NCI-H1694 treated with DMSO at 0.1 percent for 48 hours (cell line): ENCODE measurements at regions not wholly inside any gene's neighbourhood (a gene's known extent, or its start where the extent isn't known, plus 50 kb on each side); places are given as distances from the start of the nearest gene placed in this dataset.

Source experiments
- DNase-seq: peaks from one replicate; lab custom pipeline; 2025; lab: John Stamatoyannopoulos, UW

DNA sequence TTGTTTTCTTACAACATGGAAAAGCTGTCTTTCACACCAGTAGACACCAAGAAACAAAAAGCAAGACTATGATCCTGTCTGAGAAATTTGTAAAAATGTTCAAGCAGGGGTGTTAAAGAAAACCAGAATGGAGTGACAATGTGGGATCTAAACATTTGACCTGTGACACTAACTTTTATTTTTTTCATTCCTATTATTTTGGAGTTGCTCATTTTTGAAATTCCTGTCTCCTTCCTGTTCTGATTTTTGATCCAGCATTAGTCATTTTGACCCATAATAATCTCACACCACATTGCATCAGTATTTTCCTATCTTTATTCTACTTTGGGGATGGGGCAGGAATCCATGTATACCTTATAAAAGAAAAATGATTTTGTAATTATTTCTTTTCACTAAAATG is 164.2 kb downstream of the DLEU7 start:
- no peak for DNase-seq

DNA sequence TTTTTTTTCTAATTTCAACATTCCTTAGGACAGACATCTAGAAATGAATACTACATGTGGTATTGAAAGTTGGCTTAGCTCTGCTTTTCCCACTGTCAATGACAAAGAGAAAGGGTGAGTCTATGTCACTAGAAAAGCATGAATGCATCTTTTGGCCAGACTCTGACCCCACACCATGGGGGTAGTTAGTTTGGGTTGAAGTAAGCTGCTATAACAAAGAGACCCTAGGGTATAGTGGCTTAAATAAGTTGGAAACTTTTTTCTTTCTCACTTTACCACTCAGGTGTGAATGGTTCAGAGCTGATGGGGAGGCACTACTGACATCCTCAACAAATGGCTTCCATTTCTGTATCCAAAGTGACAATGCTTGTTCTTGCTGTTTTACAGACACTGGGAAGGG is 161.5 kb downstream of the DLEU7 start:
- DNase-seq = no peak

DNA sequence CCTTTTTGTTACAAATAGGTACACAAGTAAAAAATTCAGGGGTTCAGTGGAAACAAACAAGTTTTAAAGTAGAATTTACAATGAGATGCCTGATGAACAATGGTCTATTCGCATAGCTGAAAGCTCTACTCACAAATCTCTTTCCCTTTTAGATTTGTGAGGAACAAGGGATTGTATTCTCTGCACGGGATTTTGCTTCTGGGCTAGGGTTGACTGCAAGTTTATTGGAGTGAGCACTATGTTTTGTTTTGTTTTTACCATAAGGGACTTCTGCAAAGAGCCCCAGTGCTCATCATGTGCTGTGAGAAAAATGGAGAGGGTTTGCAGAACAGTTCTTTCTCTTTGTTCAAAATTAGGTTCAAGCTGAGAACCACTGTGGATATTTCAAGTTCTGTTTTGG is 160.5 kb downstream of the DLEU7 start:
- no peak for DNase-seq

DNA sequence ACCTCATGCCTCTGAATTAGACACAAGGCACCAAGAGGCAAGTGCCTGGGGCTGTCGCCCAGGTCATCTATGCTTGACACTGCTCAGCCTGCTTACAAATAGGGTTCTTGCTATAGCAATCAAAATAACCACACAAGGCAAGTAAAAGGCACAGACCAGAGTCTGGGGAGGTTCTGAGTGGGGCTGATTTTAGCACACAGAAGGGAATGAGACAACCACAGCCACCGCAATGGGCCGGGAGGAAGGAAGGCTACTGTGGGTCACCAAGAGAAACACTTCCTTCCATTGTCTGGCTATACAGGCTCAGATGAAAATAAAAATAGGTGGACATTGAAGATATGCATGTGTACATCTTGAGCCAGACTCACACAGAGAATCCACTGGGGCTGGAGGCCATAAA is 159.1 kb downstream of the DLEU7 start:
- no peak for DNase-seq

DNA sequence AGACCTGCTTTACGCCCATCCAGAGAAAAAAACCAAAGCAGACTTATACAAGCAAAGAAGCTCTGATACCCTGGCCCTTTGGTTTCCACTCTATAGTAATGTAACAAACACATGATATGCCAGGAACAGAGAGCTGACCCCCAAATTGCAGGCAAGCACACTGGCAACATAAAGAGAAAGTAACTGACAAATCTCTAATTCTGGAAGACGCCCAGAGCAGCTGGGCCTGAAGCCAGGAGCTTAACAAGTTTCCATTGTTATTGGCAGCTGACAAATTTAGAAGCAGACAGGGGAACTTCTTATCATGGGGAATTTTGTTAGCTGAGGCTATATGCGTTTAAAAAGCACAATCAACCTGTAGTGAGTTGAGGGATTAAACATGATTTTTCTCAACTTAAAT is 158.0 kb downstream of the DLEU7 start:
- DNase-seq = peak; percentile 9

DNA sequence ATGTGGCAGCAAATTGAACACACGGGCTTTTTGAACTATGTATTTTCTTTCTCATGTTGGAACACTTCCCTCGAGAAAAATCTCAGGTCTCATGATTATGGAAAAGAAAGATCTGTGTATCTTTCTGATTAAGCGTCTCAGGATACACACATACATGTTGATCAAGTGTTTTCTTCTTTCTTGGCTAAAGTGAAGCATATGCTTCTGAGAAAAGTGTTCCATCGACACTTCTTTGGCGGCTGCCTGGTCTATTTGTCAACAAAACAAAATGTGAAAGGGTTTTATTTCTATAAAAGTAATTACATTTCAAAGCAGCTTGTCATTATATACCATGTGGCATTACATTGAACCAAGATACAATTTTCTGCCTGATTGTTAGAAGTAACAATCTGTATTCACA is 157.5 kb downstream of the DLEU7 start:
- no peak for DNase-seq

DNA sequence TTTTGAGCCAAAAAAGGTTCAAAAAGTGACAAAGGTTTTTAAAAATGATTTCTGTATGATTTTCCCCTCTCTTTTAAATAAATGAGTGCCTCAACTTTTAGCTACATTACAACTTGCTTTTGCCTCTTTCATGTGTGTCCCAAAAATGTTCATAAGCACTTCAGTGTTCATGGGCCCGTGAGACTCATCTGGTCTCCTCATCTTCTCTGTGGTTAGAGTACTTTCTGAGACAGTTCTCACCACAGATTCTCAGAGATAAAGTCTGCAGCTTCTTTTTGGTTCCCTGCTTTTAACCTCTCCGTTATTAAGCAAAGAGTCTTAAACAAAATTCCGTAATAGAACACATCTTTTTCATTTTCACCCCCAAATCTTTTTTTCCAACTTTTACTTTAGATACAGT is 156.9 kb downstream of the DLEU7 start:
- no peak for DNase-seq

DNA sequence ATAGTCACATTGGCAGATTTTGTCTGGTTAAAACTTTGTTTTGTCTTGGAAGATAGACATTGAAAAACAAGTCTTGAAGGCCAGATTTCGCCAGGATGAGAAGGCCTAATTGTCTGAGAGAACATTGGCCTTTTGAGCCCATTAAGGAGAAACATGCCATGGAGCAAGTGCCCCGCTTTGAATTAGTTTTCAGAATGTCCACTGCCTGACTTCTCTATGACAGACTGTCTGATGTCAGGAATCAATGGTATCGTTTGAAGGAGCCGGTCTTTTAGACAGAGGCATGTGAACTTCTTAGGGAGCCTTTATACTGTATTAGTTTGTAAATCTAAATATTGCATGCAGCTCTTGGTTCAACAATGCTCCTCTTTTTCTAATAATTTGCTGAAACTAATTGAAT is 155.9 kb downstream of the DLEU7 start:
- no peak for DNase-seq

DNA sequence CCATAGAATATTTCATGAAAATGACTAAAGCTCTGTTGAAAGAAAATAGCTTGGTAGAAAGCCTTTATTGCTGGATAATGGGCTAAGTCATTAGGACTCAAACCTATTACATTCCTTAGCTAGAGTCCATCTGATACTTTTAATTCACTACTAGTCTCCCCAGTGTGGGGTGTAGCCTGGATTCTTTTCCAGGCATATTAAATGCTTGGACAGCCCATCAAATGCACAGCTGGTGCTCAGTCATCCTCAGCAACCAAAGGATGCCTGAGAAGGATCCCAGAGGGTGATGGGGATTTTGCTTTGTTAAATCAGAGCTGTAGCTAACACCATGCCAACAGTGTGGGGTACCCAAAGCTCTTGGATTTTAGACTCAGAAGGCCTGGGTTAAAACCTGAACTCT is 153.5 kb downstream of the DLEU7 start:
- no peak for DNase-seq

DNA sequence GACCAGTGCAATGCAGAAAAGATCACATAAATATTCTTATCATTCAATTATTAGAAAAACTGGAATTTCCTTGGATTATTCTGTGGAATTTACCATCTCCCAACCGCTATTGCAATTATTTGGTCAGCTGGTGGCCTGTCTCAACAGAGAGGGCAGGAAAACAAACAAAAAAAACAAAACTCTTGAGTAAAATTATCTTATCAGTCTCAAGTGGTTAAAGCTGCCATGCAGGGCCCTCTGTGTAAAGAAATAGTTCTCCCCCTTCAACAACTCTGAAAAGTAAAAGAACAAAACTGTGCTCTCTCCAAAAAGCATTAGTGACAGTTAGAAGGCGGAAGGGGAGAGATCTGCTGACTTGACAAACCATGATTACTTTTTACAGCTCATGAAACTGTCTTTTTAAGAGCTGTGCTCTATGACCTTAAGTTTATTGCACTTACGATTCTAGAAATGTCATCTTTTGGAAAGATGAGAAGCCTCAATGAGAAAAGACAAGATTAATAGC is 152.3 kb downstream of the DLEU7 start:
- DNase-seq = no peak

DNA sequence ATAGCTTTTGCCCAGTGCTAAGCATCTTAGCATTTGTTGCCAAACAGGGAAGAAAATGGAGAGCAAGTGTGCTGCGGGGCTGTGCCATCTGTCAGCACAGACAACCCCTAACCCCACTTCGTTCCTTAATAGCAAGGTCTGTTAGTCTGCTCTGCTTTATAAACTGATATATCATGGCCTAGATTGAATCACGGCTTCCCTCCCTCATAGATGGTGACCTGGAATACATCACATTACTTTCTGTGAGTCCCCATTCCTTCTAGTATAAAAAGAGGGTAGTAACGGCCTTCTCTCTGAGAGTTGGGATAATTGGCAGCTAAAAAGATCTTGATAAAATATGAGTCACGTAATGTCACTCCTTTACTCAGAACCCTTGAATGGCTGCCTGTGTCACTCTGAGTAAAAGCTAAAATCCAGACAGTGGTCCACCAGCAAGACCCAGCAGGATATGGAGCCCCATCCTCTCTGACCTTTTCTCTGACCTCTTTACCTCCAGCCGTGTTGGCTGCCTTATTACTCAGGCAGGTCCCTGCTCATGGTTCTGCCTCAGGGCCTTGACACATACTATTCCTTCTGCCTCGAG is 151.7 kb downstream of the DLEU7 start:
- DNase-seq = peak; percentile 1

DNA sequence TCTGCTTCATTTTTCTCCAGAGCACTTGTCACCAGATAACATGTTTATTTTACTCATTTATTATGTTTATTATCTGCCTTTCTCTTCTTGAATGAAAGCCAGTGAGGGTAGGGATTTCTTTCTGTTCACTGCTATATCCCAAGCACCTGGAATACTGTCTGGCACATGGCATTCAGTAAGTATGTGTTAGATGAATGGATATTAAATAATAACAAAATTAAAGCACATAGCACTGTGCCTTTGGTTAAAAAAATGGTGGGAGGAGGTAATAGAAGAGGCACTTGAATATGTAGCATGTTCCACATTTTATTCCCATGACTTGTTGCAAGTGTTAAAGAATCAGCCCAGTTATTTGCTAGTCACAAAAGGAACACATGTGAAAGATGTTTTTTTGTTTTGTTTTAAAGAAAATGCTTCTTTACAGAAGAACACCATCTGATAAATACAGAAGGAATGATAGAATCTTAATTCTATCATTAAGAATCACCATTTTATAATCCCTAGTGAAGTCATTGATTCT is 151.0 kb downstream of the DLEU7 start:
- DNase-seq = no peak

DNA sequence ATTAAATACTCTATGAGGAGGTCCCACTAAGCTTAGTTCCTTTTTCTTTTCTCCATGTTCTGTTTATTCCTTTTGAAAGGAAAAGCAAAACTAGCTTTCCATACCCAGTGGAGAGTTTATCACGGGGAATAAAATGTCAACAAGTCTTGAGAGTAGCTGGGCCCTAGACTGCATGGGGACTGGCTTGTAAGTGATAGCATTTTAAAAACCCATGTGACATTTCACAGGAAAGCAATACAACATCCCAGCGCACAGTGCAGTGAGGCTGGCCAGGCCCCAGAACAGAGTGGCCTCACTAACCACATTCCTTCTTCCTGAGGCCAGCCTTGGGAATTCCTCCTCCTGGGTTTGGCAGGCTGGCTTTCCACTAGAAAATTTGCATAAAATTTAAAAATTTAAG is 149.8 kb downstream of the DLEU7 start:
- no peak for DNase-seq

DNA sequence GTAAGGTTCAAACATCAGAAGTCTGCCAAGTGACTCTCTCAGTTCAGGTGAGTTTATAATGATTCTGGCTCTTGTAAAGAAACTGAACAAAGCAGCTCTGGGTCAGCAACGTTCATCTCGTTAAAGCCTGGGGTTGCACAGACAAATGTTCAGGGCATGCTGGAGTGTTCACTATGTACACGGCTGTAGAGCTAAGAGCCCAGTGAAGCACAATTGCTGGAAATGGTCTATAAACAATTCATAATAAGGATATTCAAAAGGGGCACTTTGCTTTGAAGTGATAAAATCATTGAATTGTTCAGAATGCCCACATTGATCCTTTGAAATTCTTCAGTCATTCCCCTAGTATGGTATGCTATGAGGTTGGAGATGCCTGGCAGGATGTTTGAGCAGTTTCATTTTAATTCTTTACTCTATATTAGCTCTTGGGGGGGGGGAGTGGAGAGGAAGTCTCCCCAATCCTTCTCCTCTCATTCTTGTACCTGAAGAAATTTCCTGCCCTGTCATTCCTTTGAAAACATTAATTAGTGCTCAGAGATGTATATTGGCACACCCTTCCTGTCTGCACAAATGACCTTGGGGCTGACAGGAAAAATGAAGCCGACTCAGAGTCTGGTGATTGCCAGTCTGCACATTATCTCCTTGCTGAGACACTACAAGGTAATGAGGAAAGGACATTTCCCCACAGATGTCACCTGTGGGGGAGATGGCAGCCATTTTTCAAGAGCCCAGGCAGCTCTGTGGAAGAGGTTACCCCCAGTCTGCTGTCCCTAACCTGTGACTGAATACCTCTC is 145.5 kb downstream of the DLEU7 start:
- no peak for DNase-seq

DNA sequence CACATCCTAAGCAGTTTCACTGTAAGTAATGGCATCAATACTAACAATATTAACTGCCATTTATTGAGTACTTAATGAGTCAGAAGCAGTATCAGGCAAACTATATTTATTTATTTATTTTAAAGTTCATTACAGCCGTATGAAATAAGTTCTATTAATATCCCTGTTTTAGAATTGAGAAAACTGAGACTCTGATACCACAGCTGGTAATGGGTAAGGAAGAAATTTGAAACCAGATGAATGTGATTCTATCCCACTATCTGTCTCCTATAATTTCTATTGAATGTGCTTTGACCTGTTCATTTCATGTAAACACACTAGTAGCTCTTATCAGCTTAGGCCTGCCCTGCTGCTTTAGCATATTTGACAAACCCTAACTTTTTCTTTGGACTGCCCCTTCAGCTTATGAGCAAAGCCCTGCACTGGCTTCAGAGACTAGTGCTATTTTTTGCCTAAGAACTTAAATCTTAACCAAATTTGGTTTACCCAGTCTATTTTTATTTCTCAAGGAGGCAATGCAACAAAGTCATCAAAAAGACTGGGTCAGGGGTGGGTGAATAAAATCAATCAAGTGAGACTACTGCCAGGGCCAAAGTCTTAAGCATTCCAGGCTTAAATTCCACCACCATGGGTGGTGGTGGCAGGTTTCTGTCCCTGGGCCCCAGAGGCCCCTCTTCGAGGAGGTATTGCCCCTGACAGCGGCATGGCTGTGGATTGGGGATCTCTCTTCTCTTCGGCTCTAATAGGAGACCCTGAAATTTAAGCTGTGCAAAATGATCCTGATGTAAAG is 143.4 kb downstream of the DLEU7 start:
- no peak for DNase-seq

DNA sequence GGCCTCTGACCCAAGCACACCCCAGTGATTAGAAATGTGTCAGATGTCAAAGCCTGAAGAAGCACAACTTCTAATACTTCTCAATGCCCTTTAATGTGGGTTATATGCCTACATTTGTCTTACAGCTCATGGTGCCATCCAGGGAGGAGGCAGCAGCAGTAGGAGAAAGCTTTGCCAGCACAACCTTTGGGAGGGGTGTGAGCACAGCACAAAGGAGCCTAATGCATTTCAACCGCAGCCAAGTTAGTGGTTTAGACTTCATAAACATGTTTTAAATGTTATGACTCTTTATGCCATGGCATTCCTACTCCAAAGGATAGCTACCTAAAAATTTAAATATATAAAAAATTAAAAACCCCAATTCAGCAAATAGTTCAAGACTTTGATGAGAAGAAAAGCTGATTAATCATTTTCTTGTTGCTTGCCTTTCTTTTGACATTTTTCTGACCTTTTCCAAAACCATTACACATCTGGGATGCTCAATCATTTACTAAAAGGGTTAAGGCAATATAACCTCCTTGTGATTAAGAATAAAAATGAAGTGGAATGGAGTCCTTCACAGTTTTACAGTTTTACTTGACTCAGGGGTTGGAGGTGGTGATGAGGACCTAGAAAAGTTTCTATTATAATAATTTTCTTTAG is 142.7 kb downstream of the DLEU7 start:
- DNase-seq = no peak

DNA sequence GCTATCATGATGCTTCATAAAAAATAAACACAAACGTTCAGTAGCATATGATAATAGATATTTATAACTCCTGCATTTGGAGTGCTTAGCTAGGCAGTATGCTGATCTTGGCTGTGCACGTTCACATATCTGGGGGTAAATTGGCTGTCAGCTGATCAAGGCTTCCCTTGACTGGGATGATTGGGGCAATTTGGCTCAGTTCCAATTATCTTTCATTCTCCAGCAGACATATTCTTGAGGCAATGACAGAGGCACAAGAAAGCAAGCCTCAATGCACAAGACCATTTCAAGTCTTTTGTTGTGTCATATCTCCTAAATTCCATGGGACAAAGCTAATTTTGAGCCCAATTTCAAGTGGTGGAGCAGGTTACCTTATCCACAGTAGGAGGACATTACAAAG is 142.0 kb downstream of the DLEU7 start:
- DNase-seq = no peak

DNA sequence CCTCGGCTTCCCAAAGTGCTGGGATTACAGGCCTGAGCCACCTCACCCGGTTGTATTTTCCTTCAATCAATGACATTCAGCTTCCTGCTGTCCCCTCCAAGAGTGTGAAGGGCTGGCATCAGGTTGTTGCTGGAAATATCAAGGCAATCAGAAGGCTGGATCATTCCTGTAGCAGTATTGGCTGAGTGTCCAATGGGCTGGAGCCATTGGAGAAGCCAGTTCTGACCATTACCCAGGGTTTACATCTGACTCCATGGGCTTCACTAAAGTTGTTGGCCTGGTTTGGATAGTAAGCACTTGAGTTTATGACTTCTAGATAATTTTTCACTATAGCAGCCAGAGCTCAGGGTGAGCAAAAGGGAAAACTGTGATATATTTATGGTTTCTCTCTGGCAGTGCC is 137.0 kb downstream of the DLEU7 start:
- DNase-seq = no peak

DNA sequence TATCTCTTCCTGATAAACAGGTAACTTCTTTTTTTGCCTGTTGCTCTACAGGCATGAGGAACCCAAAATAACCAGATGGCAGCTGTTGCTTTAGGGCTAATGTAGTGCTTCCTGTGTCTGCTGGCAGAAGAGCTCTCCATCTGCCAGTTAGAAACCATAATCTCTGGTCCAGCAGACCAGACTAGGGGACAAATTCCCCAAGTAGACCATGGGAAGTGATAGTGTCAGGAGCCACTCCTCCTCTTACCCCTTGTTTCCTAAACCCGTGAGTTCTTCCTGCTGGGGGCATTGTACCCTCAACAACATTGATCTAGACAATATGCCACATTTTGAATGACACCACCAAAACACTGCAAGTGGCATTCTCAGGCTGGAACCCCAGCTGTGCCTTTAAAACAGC is 135.9 kb downstream of the DLEU7 start:
- DNase-seq = peak; percentile 78

DNA sequence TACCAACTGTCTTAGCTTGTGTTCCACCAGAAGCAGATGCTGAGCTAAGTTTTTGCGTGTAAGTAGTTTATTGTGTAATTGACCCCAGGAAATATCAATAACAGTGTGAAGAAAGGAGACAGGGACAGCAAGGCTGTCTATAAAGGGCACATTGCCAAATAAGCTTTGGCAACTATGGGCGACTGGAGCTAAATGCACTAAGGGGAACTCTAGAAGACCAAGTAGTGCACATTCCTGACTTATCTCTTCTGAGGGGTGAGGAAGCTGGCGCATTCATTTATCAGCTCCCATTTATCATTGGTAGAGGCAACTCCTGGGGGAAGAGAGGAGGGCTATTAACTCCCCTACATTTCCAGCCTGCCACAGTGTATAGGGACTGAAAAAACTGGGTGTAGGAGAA is 135.0 kb downstream of the DLEU7 start:
- peak; percentile 16 for DNase-seq

DNA sequence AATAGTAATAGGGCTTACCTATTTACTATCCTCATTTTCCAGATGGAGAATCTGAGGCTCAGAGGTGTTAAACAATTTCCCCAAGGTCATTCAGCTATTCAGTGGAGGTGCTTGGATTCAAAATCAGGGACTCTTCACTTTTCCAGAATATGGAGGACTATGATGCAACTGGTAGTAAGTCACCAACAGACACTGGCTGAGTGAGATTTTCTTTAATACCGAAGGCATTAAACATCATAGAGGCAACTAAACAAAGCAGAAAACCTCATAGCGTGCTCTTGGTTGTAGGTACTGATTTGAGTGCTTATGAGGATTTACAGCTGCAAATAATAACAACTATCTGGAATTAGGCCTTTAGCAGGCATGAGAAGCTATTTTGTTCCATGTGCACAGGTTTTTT is 134.4 kb downstream of the DLEU7 start:
- DNase-seq = no peak

DNA sequence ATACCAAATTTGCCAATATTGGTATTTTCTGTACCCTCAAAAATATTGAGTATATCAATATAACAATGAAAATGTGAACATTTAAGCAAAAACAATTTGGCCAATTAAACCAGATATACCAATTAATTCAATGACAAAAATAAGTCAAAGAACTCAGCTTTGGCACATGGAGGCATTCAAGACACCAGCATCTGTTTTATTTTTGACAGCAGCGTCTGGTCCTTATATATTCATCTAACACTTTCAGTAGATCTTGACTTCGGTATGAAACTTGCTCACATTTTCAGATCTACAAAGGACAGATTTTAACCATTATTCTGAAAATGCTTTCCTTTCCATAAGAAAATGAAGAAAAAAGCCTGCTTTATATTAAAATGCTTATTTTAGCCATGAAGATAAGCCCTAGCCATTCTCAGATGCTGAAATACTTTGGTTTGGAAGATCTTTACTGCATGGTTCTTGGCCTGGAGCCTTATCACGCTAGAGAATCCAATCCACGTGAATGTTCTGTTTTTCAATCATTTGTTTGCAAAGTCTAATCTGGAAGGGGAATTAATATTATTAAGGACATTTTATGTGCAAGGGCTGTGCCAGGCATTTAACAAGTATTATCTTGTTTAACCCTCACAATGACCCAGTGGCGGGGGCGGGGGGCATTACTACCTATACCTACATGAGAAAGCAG is 132.2 kb downstream of the DLEU7 start:
- peak; percentile 2 for DNase-seq
